ENCODE measurements at regions not wholly inside any gene's neighbourhood (a gene's known extent, or its start where the extent isn't known, plus 50 kb on each side); places are given as distances from the start of the nearest gene placed in this dataset.

- intact Hi-C loops (cut with DNase I) = no loop called here
These were observed 275.5 kb upstream of the FMN2 start for GRCh38 chr1:239816081-239816782.

DNA sequence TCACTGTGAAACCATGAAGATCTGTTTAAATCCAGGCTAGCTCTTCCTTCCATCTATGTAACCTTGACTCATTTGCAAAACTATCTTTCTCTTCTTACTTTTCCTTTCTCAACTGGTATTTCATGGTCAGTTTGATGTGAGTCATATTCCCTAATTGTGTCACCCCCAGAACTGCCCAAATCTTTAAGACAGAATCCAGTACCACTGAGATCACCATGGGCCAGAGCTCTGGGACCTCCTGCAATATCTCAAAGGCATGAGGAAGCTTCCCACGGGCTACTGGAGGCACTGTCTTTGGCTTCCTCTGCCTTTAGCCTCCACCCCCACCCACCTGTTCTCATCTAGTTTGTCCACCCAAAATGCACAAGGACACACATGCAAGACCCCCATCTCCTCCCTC lies 274.4 kb upstream of the FMN2 start:
- Histone ChIP-seq H3K27me3 (no peaks in the 10 kb centered on the region), H3K4me3 (no peak overlapping the region), H3K27ac (peak overlapping the region in 1 of 5 donors; percentile 50), H3K4me1 (replicated peaks in 1 of 2) (peaks cover 0 to 14% of the 10 kb centered on the region in 2 donors), H3K9me3 (replicated peaks in 1 of 3) (no peaks in the 10 kb centered on the region), H3K36me3 (replicated peaks in 1 of 2) (no peaks in the 10 kb centered on the region)
- no peak for DNase-seq
- 67 to 87% (median 76%) methylated on average over 1 of the region's 1 CpG for WGBS, 4 donors
- intact Hi-C loops (cut with DNase I) = no loop called here
- no peak for TF ChIP-seq CTCF (IDR thresholded peaks at IDR 0.05)
- no peak for TF ChIP-seq POLR2A (IDR thresholded peaks at IDR 0.05)

More at GRCh38 chr1:239816081-239816782, 275.5 kb upstream of the FMN2 start:
- no peaks in the 10 kb centered on the region for H3K36me3 ChIP-seq (replicated peaks in 1 of 2)
- TF ChIP-seq POLR2A (IDR thresholded peaks at IDR 0.05) (peak in 1 of 2 donors; percentile 30), CTCF (IDR thresholded peaks at IDR 0.05) (no peak)
- peaks cover 0 to 14% of the 10 kb centered on the region in 2 donors for H3K4me1 ChIP-seq (replicated peaks in 1 of 2)
- H3K4me3 ChIP-seq = no peak overlapping the region
- peak; percentile 20 to 82 (median 71) for DNase-seq
- no peaks in the 10 kb centered on the region for H3K9me3 ChIP-seq (replicated peaks in 1 of 3)
- H3K27me3 ChIP-seq = no peaks in the 10 kb centered on the region
- H3K27ac ChIP-seq = peak overlapping the region in 3 of 5 donors; percentile 69 to 73 (median 70)
- 21 to 51% (median 31%) methylated on average over 5 of the region's 5 CpGs for WGBS, 4 donors

- Histone ChIP-seq H3K4me3 (no peak overlapping the region), H3K27me3 (no peaks in the 10 kb centered on the region), H3K9me3 (replicated peaks in 1 of 3) (no peaks in the 10 kb centered on the region), H3K36me3 (replicated peaks in 1 of 2) (no peaks in the 10 kb centered on the region), H3K4me1 (replicated peaks in 1 of 2) (peaks cover 0 to 14% of the 10 kb centered on the region in 2 donors), H3K27ac (no peak overlapping the region)
- WGBS, 4 donors = 87 to 94% (median 89%) methylated on average over 7 of the region's 7 CpGs
- no peak for DNase-seq
- no peak for TF ChIP-seq POLR2A (IDR thresholded peaks at IDR 0.05)
- no peak for TF ChIP-seq CTCF (IDR thresholded peaks at IDR 0.05)
- intact Hi-C loops (cut with DNase I) = no loop called here
These were observed 273.9 kb upstream of the FMN2 start for GRCh38 chr1:239817801-239818200.

- Histone ChIP-seq H3K27ac (no peak overlapping the region), H3K4me1 (replicated peaks in 1 of 2) (peaks cover 0 to 14% of the 10 kb centered on the region in 2 donors), H3K9me3 (replicated peaks in 1 of 3) (no peaks in the 10 kb centered on the region), H3K36me3 (replicated peaks in 1 of 2) (no peaks in the 10 kb centered on the region), H3K27me3 (no peaks in the 10 kb centered on the region), H3K4me3 (no peak overlapping the region)
- 76 to 82% (median 78%) methylated on average over 6 of the region's 6 CpGs for WGBS, 4 donors
- intact Hi-C loops (cut with DNase I) = no loop called here
- TF ChIP-seq POLR2A (IDR thresholded peaks at IDR 0.05) (no peak), CTCF (IDR thresholded peaks at IDR 0.05) (no peak)
- DNase-seq = no peak
These were observed 272.6 kb upstream of the FMN2 start for GRCh38 chr1:239819096-239819495.
